ENCODE measurements at regions not wholly inside any gene's neighbourhood (a gene's known extent, or its start where the extent isn't known, plus 50 kb on each side); places are given as distances from the start of the nearest gene placed in this dataset.
A peak's percentile ranks its signal among the peaks of the same experiment; 100 is the strongest.

- TF ChIP-seq CTCF (IDR thresholded peaks at IDR 0.05; ENCODE audit: insufficient read depth, low read depth, low read length) = no peak
- TF ChIP-seq EZH2 (IDR thresholded peaks at IDR 0.05; ENCODE audit: insufficient read depth, low read length) = no peak
- peak overlapping the region; percentile 100 for H3K27ac Mint-ChIP-seq (ENCODE audit: unreplicated experiment)
- no peak overlapping the region for H3K4me3 ChIP-seq (ENCODE audit: insufficient read depth, low read depth, low read length)
- peak overlapping the region; percentile 54 for H3K9ac ChIP-seq (ENCODE audit: low read length)
- no peaks in the 10 kb centered on the region for H3K9me3 Mint-ChIP-seq (ENCODE audit: unreplicated experiment)
- H3K36me3 Mint-ChIP-seq (ENCODE audit: low read depth, unreplicated experiment) = no peaks in the 10 kb centered on the region
- H2AFZ ChIP-seq (ENCODE audit: low read depth, low read length) = no peak overlapping the region
- H3K4me2 ChIP-seq (ENCODE audit: low read length) = peak overlapping the region; percentile 50
- H3K27ac ChIP-seq (ENCODE audit: low read depth, low read length) = peak overlapping the region; percentile 92
- H3K9me3 ChIP-seq (ENCODE audit: insufficient read depth, low read depth, low read length) = no peaks in the 10 kb centered on the region
- H3K4me1 Mint-ChIP-seq (ENCODE audit: low read depth, unreplicated experiment) = peaks cover 48% of the 10 kb centered on the region
- peak overlapping the region; percentile 57 for H3K4me3 Mint-ChIP-seq (ENCODE audit: unreplicated experiment)
- no peaks in the 10 kb centered on the region for H4K20me1 ChIP-seq (ENCODE audit: insufficient read depth, low read length)
- FAIRE-seq (peak; percentile 88), DNase-seq (ENCODE audit: low read depth) (peak; percentile 89)
- H3K4me1 ChIP-seq (ENCODE audit: insufficient read depth, low read length) = peaks cover 37% of the 10 kb centered on the region
- H3K36me3 ChIP-seq (ENCODE audit: insufficient read depth, low read length) = no peaks in the 10 kb centered on the region
- no peaks in the 10 kb centered on the region for H3K79me2 ChIP-seq (ENCODE audit: insufficient read depth, low read length)
- no peaks in the 10 kb centered on the region for H3K27me3 ChIP-seq (ENCODE audit: insufficient read depth, low read length)
- H3K27me3 Mint-ChIP-seq (ENCODE audit: low read depth, unreplicated experiment) = no peaks in the 10 kb centered on the region
Observed at GRCh38 chr4:181959121-181959520, 284.1 kb upstream of the TENM3 start.

GRCh38 chr4:181960384-181960783, 282.8 kb upstream of the TENM3 start:
- no peaks in the 10 kb centered on the region for H3K9me3 ChIP-seq (ENCODE audit: insufficient read depth, low read depth, low read length)
- H3K9ac ChIP-seq (ENCODE audit: low read length) = no peak overlapping the region
- DNase-seq (ENCODE audit: low read depth) = no peak
- no peaks in the 10 kb centered on the region for H4K20me1 ChIP-seq (ENCODE audit: insufficient read depth, low read length)
- no peak overlapping the region for H3K4me2 ChIP-seq (ENCODE audit: low read length)
- H3K4me3 Mint-ChIP-seq (ENCODE audit: unreplicated experiment) = no peak overlapping the region
- no peak for FAIRE-seq
- peak overlapping the region; percentile 38 for H3K27ac Mint-ChIP-seq (ENCODE audit: unreplicated experiment)
- no peak overlapping the region for H2AFZ ChIP-seq (ENCODE audit: low read depth, low read length)
- H3K27me3 Mint-ChIP-seq (ENCODE audit: low read depth, unreplicated experiment) = no peaks in the 10 kb centered on the region
- H3K36me3 Mint-ChIP-seq (ENCODE audit: low read depth, unreplicated experiment) = no peaks in the 10 kb centered on the region
- H3K36me3 ChIP-seq (ENCODE audit: insufficient read depth, low read length) = no peaks in the 10 kb centered on the region
- H3K27me3 ChIP-seq (ENCODE audit: insufficient read depth, low read length) = no peaks in the 10 kb centered on the region
- H3K27ac ChIP-seq (ENCODE audit: low read depth, low read length) = peak overlapping the region; percentile 13
- peaks cover 48% of the 10 kb centered on the region for H3K4me1 Mint-ChIP-seq (ENCODE audit: low read depth, unreplicated experiment)
- H3K4me3 ChIP-seq (ENCODE audit: insufficient read depth, low read depth, low read length) = no peak overlapping the region
- TF ChIP-seq EZH2 (IDR thresholded peaks at IDR 0.05; ENCODE audit: insufficient read depth, low read length) (no peak), CTCF (IDR thresholded peaks at IDR 0.05; ENCODE audit: insufficient read depth, low read depth, low read length) (no peak)
- peaks cover 37% of the 10 kb centered on the region for H3K4me1 ChIP-seq (ENCODE audit: insufficient read depth, low read length)
- H3K9me3 Mint-ChIP-seq (ENCODE audit: unreplicated experiment) = no peaks in the 10 kb centered on the region
- no peaks in the 10 kb centered on the region for H3K79me2 ChIP-seq (ENCODE audit: insufficient read depth, low read length)

- Histone ChIP-seq H4K20me1 (ENCODE audit: insufficient read depth, low read length) (no peaks in the 10 kb centered on the region), H3K79me2 (ENCODE audit: insufficient read depth, low read length) (no peaks in the 10 kb centered on the region), H3K36me3 (ENCODE audit: insufficient read depth, low read length) (no peaks in the 10 kb centered on the region), H2AFZ (ENCODE audit: low read depth, low read length) (no peak overlapping the region), H3K4me3 (ENCODE audit: insufficient read depth, low read depth, low read length) (no peak overlapping the region), H3K4me1 (ENCODE audit: insufficient read depth, low read length) (peaks cover 44% of the 10 kb centered on the region), H3K27me3 (ENCODE audit: insufficient read depth, low read length) (no peaks in the 10 kb centered on the region), H3K9ac (ENCODE audit: low read length) (no peak overlapping the region), H3K27ac (ENCODE audit: low read depth, low read length) (no peak overlapping the region), H3K9me3 (ENCODE audit: insufficient read depth, low read depth, low read length) (no peaks in the 10 kb centered on the region), H3K4me2 (ENCODE audit: low read length) (no peak overlapping the region)
- H3K4me1 Mint-ChIP-seq (ENCODE audit: low read depth, unreplicated experiment) = peaks cover 52% of the 10 kb centered on the region
- no peaks in the 10 kb centered on the region for H3K36me3 Mint-ChIP-seq (ENCODE audit: low read depth, unreplicated experiment)
- H3K27me3 Mint-ChIP-seq (ENCODE audit: low read depth, unreplicated experiment) = no peaks in the 10 kb centered on the region
- peak; percentile 61 for DNase-seq (ENCODE audit: low read depth)
- FAIRE-seq = no peak
- no peak overlapping the region for H3K27ac Mint-ChIP-seq (ENCODE audit: unreplicated experiment)
- TF ChIP-seq EZH2 (IDR thresholded peaks at IDR 0.05; ENCODE audit: insufficient read depth, low read length) = no peak
- no peak for TF ChIP-seq CTCF (IDR thresholded peaks at IDR 0.05; ENCODE audit: insufficient read depth, low read depth, low read length)
- H3K4me3 Mint-ChIP-seq (ENCODE audit: unreplicated experiment) = no peak overlapping the region
- H3K9me3 Mint-ChIP-seq (ENCODE audit: unreplicated experiment) = no peaks in the 10 kb centered on the region
Observed at GRCh38 chr4:181962321-181962720, 280.9 kb upstream of the TENM3 start.
